ENCODE measurements at regions not wholly inside any gene's neighbourhood (a gene's known extent, or its start where the extent isn't known, plus 50 kb on each side); places are given as distances from the start of the nearest gene placed in this dataset.
"Not testable (repeated sequence)": the region's sequence is repeated elsewhere in the genome, so short reads cannot be mapped to it uniquely, and the experiment has no call there.

GRCh38 chr14:81584495-81584894 lies 50.8 kb upstream of the SEL1L start:
- no peak for DNase-seq

- DNase-seq = no peak
Observed at GRCh38 chr14:81589381-81590065, 55.9 kb upstream of the SEL1L start.

DNA sequence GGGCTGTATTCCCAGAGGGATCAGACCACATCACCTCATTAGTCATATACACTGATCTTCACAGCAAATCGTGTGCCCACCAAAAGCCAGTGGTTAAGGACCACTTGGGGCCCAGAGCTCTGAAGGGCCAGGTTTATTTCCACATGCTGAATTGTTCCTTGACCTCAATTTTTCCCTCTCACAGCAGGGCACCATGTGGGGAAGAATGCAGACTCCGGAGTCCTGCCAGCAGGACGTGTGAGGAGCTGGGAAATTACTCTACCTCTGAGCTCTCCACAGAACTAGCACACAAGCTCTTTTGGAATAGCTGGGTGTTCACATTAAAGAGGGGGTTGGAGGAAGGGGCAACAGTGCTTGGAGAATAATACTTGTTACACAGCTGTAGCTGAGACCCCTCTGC lies 57.6 kb upstream of the SEL1L start:
- no peak for DNase-seq

GRCh38 chr14:81594012-81594411 lies 60.4 kb upstream of the SEL1L start:
- no peak for DNase-seq

DNA sequence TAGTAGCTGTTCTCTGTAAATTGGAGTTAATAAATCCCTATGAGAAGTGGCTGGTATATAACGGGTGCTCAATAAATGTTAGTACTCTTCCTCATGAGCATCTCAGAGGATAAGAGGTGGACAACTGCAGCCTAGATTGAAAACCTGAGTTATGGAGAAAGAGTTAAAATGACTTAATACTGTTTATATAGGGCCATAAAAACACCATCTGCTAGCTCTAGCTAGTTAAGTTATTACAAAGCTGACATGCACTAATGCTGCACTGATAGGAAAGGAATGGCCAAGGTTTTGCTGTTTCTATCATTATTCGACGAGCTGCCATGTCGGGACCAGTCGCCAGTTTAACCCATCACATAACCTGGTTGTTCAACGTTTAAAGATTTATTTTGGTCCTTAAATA lies 72.0 kb upstream of the SEL1L start:
- DNase-seq = no peak

DNA sequence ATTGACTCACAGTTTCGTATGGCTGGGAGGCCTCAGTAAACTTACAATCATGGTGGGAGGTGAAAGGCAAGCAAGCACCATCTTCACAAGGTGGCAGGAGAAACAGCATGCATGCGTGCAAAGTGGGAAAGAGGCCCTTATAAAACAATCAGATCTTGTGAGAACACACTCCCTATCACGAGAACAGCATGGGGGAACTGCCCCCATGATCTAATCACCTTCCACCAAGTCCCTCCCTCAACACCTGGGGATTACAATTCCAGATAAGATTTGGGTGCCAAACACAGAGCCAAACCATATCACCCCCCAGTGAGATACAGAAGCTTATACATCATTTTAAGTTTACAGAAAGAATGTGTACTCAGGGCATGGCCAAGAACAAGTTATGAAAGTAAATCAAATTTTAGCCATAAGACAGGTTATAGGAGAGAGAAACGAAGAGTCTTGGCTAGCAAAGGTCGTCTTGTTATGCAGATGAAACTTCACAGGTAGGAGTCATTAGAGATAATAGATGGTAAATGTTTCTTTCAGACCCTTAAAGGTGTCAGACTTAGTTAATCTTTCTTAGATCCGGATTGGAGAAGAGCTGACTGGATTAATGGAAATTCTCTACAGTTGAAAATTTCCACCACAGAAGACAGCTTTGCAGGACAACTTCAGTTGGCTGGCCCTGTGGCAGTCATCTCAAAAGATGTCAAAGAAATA lies 79.8 kb upstream of the SEL1L start:
- DNase-seq = no peak

GRCh38 chr14:81614302-81614701 lies 80.6 kb upstream of the SEL1L start:
- not testable (repeated sequence) for DNase-seq

DNA sequence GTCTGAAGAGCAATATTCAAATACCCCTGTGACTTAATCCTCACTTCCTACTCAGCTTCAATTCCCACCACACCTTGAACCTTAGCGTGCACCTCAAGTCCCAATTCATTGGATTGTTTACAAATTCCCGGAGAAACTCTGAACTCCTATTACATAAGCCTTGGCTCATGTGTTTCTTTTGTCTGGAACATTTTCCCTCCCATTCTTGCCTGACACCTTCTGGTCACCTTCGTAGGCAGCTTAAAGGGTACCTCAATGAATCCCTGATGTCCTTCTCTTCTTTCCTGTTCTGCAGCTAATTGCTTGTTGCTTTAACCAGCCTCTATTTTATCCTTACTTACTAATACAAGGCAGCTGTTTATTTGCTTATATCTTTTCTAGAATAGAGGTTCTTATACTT lies 85.0 kb upstream of the SEL1L start:
- no peak for DNase-seq

GRCh38 chr14:81619816-81620215 lies 86.2 kb upstream of the SEL1L start:
- DNase-seq = no peak

DNA sequence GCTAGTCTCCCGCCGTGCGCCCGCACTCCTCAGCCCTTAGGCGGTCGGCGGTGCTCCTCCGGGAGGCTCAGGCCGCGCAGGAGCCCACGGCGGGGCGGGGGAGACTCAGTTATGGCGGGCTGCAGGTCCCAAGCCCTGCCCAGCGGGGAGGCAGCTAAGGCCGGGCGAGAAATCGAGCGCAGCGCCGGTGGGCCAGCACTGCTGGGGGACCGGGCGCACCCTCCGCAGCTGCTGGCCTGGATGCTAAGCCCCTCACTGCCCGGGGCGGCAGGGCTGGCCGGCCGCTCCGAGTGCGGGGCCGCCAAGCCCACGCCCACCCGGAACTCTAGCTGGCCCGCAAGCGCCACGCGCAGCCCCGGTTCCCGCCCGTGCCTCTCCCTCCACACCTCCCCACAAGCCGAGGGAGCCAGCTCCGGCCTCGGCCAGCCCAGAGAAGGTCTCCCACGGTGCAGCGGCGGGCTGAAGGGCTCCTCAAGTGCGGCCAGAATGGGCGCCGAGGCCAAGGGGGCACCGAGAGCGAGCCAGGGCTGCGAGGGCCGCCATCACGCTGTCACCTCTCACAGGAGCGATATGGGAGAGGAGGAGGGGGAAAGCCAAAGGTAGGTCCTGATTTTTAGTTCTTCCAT lies 90.2 kb upstream of the SEL1L start:
- not testable (repeated sequence) for DNase-seq

DNA sequence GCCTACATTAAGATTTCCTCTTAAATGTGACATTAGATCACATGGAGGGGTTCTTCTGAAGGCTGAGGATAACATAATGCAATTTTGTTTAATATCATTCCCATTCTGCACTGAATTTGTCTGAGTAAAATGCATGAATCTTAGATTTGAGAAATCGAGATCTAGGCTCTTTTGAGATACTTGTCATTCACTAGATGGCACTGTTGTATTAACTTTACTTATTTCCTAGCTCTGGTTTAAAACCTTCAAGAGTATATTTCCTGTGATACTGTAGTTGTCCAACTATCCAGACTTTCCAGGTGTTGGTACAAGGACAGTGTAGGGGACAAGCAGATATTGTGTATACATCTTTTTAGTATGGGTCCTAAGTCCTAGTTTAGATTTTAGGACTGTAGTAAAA lies 91.7 kb upstream of the SEL1L start:
- DNase-seq = peak; percentile 65

DNA sequence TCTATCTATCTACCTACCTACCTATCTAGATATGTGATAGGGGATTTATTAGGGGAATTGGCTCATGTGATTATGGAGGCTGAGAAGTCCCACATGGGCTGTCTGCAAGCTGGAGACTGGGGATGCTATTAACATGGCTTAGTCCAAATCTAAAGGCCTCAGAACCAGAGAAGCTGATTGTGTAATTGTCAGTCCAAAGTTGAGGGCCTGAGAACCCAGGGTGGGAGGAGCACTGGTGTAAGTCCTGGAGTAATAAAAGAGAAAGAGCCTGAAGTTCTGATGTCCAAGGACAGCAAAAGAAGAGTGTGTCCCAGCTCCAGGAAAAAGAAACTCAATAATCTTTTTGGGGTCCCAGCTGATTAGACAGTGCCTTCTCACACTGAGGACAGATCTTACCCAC lies 98.5 kb upstream of the SEL1L start:
- DNase-seq = no peak

- no peak for DNase-seq
Observed at GRCh38 chr14:81633496-81633895, 99.8 kb upstream of the SEL1L start.

DNA sequence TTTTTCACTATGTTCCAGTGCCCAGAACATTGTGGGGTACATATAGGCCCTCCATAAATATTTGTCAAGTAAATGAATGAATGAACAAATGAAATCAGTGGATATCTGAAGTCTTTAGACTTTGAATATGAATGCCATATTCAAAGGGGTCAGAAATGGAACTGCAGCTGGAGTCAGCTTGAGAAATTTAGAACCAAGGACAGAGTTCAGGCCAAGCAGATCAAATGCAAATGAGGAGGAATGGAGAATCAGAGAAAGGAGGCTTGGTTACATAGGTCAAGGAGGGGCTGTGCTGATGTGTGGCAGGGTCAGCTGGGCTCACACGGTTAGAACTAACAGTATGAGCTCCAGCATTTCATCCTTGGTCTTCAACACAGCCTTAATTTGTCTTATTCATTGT lies 104.0 kb upstream of the SEL1L start:
- no peak for DNase-seq

DNA sequence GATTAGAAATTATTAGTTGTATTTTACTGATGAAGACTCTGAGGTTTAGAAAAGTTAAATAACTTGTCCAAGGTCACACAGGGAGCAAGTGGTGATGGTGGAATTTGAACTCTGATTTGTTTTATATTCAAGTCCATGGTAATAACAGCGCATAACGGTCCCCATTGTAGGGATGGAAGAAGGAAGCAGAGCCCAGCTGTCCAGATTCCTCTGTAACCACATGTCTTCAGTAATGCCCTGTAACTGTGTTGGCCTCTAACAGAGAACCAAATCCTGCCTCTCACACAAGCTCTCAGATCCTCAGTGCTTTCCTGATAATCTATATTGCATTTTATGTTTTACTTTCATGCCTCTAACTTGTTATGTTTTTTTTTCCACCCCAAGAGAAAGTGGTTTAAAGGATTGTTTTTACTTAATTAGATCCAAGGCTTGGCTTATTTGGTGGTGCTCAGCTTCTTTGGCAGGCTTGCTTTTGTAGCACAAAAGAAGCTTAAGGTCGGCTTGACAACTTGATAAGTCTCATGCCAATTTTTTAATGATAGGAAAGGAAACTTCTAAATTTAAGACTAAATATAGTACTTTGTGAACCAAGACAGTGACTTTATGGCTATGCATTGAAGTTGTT lies 105.1 kb upstream of the SEL1L start:
- DNase-seq = no peak

GRCh38 chr14:81653626-81654025 lies 120.0 kb upstream of the SEL1L start:
- no peak for DNase-seq

- DNase-seq = no peak
Observed at GRCh38 chr14:81655423-81656314, 122.0 kb upstream of the SEL1L start.

- no peak for DNase-seq
Observed at GRCh38 chr14:81656811-81657210, 123.2 kb upstream of the SEL1L start.

DNA sequence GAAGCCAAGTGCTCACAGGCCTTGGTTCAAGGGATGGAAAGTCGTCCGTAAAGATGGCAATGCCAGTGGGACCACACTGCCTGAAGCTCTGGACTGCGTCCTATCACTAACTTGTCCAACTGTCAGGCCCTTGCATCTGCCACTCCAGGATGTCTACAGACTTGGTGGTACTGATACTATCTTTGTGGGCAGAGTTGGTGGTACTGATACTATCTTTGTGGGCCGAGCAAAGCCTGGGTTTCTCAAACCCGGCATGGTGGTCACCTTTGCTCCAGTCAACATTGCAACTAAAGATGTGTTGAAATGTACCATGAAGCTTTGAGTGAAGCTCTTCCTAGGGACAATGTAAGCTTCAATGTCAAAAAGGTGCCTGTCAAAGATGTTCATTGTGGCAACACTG lies 128.4 kb upstream of the SEL1L start:
- no peak for DNase-seq

- DNase-seq = no peak
Observed at GRCh38 chr14:81662570-81663197, 129.0 kb upstream of the SEL1L start.

GRCh38 chr14:81668626-81669274 lies 135.1 kb upstream of the SEL1L start:
- no peak for DNase-seq

- peak; percentile 26 for DNase-seq
Observed at GRCh38 chr14:81669308-81669707, 135.7 kb upstream of the SEL1L start.
